Colonic mucosa (tissue), 4 donors: ENCODE measurements at regions not wholly inside any gene's neighbourhood (a gene's known extent, or its start where the extent isn't known, plus 50 kb on each side); places are given as distances from the start of the nearest gene placed in this dataset.
"Not testable (repeated sequence)": the region's sequence is repeated elsewhere in the genome, so short reads cannot be mapped to it uniquely, and the experiment has no call there.

Experiments
- DNase-seq: peaks from one replicate; pipeline ENCODE4 v3.0.0-alpha.2; 2020
- H3K27ac ChIP-seq: fragments of 200-600 bp; one replicate; pipeline ENCODE4 v1.8.0; 2021
- H3K27me3 ChIP-seq: fragments of 200-600 bp; one replicate; pipeline ENCODE4 v1.8.0; 2021
- H3K36me3 ChIP-seq: fragments of 200-600 bp; one replicate; pipeline ENCODE4 v1.8.0; 2021
- H3K4me1 ChIP-seq: fragments of 200-600 bp; one replicate; pipeline ENCODE4 v1.8.0; 2021; ENCODE audit warnings: mild to moderate bottlenecking
- H3K4me3 ChIP-seq: fragments of 200-600 bp; one replicate; pipeline ENCODE4 v1.8.0; 2021
- H3K9ac ChIP-seq, 2 donors: one replicate each; pipeline ENCODE4 v1.7.0; 2013; ENCODE audit warnings: control low read depth in 2 of 2, low read depth in 2 of 2, low read length in 2 of 2
- H3K9me3 ChIP-seq: fragments of 200-600 bp; one replicate; pipeline ENCODE4 v1.8.0; 2021
- CTCF ChIP-seq: fragments of 200-600 bp; IDR thresholded peaks from one replicate; pipeline ENCODE4 v1.8.0; 2022; ENCODE audit warnings: antibody characterized with exemption, mild to moderate bottlenecking
- intact Hi-C: fragments of 100-400 bp; cut with DNase I; formaldehyde crosslinking; loops from one replicate; pipeline ENCODE4 v1.14.1; 2022
- donor health status: healthy.
- donor health status: DM: no; HTN: no; CAD: no.
- donor health status: DM: no; HTN: no; CAD: no.

GRCh38 chr7:82506208-82506607 lies 62.6 kb upstream of the CACNA2D1 start:
- Histone ChIP-seq H3K27ac (no peak overlapping the region), H3K9me3 (no peaks in the 10 kb centered on the region), H3K4me3 (no peak overlapping the region), H3K4me1 (no peaks in the 10 kb centered on the region), H3K36me3 (no peaks in the 10 kb centered on the region), H3K9ac (no peak overlapping the region), H3K27me3 (no peaks in the 10 kb centered on the region)
- no peak for TF ChIP-seq CTCF
- DNase-seq, result no peak
- intact Hi-C loops, result no loop called here

GRCh38 chr7:82501346-82501745 lies 57.8 kb upstream of the CACNA2D1 start:
- no peak overlapping the region for H3K27ac ChIP-seq
- H3K27me3 ChIP-seq, result no peaks in the 10 kb centered on the region
- H3K9me3 ChIP-seq, result no peaks in the 10 kb centered on the region
- no peak for DNase-seq
- intact Hi-C loops, result no loop called here
- no peak for TF ChIP-seq CTCF
- no peak overlapping the region for H3K9ac ChIP-seq
- H3K4me3 ChIP-seq, result no peak overlapping the region
- H3K4me1 ChIP-seq, result no peaks in the 10 kb centered on the region
- no peaks in the 10 kb centered on the region for H3K36me3 ChIP-seq

GRCh38 chr7:82499546-82499945 lies 56.0 kb upstream of the CACNA2D1 start:
- H3K9ac ChIP-seq, H3K27me3 ChIP-seq, H3K36me3 ChIP-seq, intact Hi-C loops, H3K9me3 ChIP-seq, H3K27ac ChIP-seq, H3K4me1 ChIP-seq, H3K4me3 ChIP-seq, DNase-seq: not testable (repeated sequence)

GRCh38 chr7:82494420-82494819 lies 50.8 kb upstream of the CACNA2D1 start:
- no peak overlapping the region for H3K4me3 ChIP-seq
- no peaks in the 10 kb centered on the region for H3K4me1 ChIP-seq
- H3K36me3 ChIP-seq, result no peaks in the 10 kb centered on the region
- DNase-seq, result no peak
- H3K27me3 ChIP-seq, result no peaks in the 10 kb centered on the region
- no peak overlapping the region for H3K9ac ChIP-seq
- intact Hi-C loops, result no loop called here
- no peak overlapping the region for H3K27ac ChIP-seq
- TF ChIP-seq CTCF, result no peak
- H3K9me3 ChIP-seq, result no peaks in the 10 kb centered on the region
